ENCODE measurements at regions not wholly inside any gene's neighbourhood (a gene's known extent, or its start where the extent isn't known, plus 50 kb on each side); places are given as distances from the start of the nearest gene placed in this dataset.
"Not testable (repeated sequence)": the region's sequence is repeated elsewhere in the genome, so short reads cannot be mapped to it uniquely, and the experiment has no call there.

DNA sequence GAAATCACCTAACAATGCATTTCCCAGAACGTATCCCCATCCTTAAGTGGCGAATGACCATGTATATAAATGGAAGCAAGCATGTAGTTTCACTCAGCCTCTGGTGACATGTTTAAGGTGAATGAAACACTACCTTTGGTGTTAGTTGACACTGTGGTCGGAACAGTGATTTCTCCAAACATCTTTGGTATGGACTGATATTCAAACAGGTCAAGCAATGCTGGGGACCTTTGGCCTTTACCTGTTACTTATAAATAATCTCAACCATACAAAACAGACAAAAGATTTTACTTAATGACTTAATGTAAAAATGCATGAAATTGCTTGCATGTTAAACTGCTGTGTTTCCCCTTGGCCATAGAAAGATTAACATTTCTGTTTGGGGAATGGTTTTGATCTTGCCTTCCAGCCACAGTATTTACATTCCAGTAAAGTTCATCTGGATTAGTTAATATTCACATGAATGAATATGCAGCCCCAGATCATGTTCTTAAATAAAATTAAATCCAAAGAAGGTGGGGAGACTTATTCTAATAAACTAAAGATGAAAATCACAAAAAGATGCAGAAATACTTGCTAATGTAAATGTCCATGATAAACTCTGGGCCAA is 74.4 kb upstream of the HES1 start:
- no peak for DNase-seq (ENCODE audit: low read depth in 2 of 2)

DNA sequence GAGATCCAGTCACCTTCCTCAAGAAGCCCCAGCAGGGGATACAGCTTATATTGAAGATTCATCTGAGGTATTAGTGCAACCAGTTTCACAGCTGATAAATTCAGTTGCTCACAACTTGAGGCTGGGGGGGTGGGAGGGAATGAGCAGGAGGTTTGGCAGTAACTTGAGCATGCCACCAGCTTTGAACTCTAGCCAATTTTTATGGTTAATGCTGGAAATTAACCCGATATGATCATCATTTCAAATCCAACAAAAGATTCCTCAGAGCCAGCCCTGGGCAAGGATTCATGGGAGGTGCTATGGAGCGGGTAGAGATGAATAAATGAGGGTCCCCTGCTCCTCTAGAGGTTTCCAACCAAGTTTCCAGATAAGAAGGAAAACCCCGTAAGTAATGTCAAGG is 73.1 kb upstream of the HES1 start:
- DNase-seq (ENCODE audit: low read depth in 2 of 2): no peak

DNA sequence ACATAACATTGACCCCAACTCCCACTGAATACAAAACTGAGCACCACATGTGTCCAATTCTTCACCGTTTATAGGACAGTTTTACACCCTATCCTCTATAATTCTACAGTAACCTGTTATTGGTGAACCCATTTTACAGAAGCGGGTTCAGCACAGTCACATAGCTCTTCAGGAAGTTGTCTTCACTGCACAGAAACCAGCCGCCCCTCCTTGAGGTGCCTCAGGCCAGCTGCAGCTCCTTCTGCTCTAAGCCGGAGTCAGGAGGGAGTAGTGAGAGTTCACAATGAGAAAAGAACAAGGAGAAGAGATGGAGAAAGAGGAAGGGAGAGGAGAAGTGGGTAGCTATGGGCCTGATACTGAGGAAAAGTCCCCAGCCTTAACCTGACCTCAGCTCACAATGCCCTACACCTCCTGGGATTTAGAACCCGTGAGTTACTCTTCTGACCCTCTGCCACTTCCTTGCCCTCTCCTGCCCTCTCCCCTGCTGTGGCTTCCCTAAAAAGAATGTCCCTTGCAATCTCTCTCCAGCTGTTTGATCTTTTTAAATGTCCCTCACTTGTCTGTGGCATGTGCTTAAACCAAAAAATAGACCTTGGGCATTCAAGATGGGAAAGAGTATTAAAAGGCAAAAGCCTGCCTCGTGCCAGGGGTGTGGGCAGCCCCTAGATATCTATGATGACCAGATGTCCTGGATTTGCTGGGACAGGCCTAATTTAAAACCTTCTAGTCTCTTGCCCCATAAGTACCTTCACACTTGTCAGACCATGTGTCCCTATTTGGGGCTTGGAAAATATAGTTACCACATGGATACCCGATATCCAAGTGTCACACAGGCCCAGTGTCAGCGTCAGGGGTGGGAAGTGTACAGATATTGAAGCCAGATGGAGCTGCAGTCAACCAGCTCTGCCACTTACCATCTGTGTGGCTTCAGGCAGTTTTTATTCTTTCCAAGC is 71.3 kb upstream of the HES1 start:
- DNase-seq (ENCODE audit: low read depth in 2 of 2): no peak

DNA sequence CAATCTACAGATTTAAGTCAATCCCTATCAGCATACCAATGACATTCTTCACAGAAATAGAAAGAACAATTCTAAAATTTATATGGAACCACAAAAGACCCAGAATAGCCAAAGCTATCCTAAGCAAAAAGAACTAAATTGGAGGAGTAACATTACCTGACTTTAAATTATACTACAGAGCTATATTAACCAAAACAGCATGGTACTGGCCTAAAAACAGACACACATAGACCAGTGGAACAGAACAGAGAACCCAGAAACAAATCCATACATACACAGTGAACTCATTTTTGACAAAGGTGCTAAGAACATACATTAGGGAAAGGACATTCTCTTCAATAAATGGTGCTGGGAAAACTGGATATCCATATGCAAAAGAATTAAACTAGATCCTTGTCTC is 68.6 kb upstream of the HES1 start:
- not testable (repeated sequence) for DNase-seq (ENCODE audit: low read depth in 2 of 2)

DNA sequence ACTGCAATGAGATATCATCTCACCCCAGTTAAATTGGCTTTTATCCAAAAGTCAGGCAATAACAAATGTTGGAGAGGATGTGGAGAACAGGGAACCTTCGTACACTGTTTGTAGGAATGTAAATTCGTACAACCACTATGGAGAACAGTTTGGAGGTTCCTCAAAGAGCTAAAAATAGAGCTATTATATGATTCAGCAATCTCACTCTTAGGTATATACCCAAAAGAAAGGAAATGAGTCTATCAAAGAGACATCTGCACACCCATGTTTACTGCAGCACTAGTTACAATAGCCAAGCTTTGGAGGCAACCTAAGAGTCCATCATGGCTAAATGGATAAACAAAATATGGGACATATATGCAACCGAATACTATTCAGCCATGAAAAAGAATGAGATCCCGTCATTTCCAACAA is 68.0 kb upstream of the HES1 start:
- DNase-seq (ENCODE audit: low read depth in 2 of 2): no peak

DNA sequence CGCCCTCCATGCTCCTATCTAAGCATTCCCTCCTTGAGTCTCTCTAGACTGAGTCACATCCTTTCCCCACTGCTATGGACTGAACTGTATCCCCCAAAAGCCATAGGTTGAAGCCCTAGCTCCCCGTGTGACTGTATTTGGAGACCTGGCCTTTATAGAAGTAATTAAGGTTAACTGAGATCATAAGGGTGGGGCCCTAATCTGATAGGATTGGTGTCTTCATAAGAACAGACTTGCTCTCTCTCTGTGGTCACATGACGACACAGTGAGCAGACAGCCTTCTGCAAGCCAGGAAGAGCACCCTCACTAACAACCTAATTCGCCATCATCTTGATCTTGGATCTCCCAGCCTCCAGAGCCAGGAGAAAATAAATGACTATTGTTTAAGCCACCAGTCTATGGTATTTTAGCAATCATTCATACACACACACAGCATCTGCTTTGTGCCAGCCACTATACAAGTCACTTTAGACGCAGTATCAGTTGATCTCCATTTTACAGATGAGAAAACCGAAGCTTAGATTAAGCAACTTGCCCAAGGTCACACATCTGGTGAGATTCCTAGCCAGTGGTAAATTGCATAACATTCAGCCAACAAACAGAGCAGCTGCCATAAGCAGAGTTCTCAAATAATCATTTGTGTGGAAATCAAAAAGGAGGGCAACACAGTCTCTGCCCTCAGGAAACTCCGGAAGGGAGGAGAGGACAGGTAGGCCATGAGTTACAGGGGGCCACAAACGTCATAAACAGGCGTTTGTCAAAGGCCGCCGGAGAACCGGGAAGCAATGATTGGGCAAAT is 66.3 kb upstream of the HES1 start:
- DNase-seq (ENCODE audit: low read depth in 2 of 2): no peak

DNA sequence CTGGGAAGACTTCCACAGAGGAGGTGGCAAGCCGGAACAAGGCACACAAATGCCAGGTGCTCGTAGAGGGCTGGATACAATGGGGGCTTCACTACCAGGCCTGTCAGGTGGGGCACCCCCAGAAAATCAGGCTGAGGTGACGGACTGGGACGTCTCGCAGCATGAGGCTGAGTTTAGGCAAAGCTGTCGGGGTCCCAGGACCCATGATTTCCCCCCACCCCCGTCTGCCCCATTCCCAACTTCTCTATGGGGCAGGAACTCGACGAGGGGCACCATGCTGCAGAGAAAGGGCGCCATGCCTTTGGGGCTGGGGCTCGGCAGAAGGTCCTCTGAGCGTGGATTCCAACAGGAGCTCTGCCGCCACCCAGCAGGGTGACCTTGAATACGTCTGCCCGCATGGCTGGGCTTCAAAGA is 65.7 kb upstream of the HES1 start:
- DNase-seq (ENCODE audit: low read depth in 2 of 2): no peak

DNA sequence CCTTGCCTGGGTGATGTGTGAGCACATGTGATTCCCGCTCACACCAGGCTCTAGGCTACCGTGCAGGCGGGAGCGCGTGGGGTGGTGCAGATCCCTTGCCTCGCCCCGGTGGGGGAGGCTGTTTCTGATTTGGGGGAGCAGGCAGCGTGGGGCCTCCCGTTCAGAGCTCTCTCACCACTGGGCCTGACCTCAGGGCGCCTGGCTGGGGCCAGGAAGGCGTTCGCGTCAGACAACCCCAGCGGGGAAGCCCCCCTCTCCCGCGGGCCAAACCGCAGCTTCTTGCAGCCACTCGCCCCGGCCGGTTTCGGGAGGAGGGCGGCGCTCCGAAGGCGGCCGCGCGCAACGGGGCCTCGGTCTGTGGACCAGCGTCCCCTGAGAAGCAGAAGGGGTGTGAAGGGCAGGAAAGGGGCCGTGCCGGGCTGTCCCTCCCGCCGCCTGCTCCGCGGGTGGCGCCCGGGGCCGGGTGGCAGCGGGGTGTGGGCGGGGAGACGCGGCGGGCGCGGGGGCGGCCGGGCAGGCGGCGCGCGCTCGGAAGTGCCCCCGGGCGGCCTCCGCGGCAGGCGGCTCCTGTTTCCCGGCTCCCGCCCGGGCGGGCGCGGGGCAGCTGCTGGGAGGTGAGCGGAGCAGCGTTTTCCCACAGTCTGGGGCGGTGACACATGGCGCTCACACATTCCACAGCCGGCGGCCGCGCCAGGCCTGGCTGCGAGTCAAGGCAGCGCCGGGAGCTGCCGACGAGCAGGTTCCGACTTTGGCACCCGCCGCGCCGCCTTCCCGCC is 65.1 kb upstream of the HES1 start:
- DNase-seq (ENCODE audit: low read depth in 2 of 2): peak in 1 of 2 experiments; percentile 75

DNA sequence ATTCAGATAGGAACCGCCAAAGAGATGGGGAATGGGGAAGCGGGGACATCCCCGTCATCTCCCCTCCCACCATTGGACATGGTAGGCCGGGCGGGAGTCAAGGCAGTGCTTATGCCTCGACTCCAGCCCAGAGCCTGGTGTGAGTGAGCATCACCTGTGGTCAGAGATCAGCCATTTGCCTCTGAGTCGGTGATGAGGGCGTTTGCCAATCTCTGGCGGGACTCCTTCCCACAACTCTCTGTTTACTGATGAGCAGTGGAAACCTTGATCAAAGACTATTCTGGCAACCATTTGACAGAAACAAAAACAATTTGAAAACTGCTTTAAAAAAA is 63.9 kb upstream of the HES1 start:
- DNase-seq (ENCODE audit: low read depth in 2 of 2): no peak

DNA sequence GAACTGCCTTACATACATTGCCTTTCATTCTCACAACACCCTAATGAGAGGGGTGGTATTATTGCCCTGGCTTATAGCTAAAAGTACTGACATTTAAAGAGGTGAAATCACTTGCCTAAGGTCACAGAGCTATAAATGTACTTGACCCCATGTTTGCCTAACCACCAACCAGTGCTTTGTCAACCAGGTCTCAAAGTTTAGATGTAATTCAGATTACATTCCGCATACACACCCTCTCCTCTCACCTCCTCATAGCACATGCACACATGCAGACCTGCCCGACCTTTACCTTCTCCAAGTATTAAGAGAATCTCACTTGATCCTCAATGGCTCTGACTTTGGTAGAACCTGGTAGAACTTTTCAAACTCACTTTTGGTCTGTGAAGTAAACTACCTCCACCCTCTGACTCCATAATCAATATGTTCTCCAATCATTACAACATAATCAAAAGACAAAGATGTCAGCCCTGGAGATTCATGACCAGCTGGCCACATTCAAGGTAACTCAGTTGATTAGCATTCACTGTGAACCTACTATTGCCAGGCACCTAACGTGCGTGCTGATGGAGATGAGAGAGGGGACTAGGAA is 63.2 kb upstream of the HES1 start:
- no peak for DNase-seq (ENCODE audit: low read depth in 2 of 2)

DNA sequence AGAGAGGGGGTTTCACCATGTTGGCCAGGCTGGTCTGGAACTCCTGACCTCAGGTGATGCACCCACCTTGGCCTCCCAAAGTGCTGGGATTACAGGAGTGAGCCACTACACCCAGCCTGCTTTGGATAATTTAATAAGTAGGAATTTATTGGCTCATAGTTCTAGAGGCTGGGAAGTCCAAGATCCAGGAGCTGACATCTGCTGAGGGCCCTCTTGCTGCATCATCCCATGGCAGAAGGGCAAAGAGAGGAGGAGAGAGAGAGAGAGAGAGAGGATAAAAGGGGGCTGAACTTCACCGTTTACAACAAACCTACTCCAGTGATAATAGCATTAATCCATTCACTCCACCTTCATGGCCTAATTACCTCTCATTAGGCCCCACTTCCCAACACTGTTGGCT is 62.0 kb upstream of the HES1 start:
- DNase-seq (ENCODE audit: low read depth in 2 of 2): no peak

DNA sequence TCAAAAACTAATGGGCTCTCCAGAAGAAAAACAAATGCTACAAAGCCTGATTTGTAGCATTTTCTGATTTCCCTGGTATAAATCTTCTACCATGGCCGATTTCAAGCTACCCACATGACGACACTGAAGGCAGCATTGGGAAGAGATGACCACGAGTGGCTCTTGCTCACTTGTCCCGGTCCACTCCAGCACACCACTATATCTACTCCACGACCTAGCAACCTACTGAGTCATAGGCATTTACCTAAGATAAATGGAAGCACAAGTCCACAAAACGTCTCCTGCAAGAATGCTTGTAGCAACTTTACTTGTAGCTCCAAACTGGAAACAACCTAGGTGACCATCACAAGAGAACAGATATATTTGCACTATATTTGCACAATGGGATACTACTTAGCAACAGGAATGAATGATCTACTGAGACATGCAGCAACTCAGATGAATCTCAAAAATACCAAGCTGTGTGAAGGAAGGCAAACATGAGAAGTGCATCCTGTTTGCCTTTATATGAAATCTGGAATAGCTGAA is 60.8 kb upstream of the HES1 start:
- DNase-seq (ENCODE audit: low read depth in 2 of 2): no peak

DNA sequence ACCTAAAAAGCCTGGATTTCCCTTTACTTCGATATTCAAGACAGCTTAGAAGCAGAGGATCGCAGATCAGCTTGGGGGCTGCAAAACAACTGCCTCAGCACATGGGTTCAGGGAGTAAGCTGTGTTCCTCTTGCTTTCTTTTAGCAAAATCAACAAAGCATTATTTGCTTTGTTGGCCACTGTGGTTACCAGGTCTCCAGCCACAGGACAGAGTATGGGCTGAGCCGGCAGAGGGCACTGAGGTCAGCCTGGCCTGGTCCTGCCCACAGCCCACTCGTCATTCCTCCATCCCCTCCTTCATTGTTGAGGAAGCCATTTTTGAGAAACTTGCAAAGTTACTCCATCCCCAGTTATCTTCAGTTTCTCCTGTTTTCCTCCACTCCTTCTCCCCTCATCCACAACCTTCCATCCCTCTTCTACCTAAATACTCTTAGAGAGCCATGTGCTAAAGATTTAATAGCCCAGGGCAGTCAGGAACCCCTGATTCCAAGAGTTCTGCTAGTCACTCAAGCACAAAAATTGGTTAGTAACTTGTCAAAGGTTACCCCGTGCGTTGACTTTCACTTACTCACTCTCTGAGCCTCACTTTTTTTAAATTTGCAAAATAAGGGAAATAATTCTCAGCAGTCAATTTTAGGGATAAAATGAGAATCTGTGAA is 60.0 kb upstream of the HES1 start:
- no peak for DNase-seq (ENCODE audit: low read depth in 2 of 2)

DNA sequence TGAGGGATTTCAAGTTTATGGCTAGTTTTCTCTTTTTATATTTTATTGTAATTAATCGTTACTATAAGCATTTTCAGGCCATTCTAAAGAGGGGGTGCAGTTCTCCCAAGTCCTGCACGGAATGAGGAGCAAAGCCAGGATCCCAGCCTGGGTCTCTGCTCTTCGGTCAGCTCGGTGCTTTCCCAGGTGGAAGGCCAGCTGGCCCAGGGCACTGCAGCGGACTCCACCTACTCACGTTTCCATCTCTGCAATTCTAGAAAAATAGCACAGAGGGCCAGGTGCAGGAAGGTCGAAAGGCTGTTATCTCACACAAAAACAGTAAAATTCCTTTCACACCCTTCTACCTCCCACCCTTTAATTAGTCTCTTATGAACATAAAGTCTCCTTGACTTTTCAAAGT is 59.5 kb upstream of the HES1 start:
- no peak for DNase-seq (ENCODE audit: low read depth in 2 of 2)

DNA sequence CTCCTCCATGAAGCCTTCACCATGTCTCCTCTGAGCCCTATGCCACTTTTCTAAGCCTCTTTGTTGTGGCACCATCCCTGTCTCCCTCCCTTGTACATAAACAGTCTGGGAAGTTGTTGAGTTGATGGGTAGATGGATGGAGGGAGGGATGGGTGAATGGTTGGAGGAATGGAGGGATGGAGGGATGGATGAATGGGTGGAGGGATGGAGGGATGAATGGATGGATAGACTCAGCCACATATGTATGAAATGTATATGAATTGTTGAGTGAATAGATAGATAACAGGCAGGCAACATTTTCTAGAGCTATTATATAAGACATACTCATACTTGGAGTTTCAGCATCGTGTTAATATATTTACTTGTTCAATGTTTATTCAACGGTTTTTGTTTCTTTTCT is 58.3 kb upstream of the HES1 start:
- no peak for DNase-seq (ENCODE audit: low read depth in 2 of 2)

DNA sequence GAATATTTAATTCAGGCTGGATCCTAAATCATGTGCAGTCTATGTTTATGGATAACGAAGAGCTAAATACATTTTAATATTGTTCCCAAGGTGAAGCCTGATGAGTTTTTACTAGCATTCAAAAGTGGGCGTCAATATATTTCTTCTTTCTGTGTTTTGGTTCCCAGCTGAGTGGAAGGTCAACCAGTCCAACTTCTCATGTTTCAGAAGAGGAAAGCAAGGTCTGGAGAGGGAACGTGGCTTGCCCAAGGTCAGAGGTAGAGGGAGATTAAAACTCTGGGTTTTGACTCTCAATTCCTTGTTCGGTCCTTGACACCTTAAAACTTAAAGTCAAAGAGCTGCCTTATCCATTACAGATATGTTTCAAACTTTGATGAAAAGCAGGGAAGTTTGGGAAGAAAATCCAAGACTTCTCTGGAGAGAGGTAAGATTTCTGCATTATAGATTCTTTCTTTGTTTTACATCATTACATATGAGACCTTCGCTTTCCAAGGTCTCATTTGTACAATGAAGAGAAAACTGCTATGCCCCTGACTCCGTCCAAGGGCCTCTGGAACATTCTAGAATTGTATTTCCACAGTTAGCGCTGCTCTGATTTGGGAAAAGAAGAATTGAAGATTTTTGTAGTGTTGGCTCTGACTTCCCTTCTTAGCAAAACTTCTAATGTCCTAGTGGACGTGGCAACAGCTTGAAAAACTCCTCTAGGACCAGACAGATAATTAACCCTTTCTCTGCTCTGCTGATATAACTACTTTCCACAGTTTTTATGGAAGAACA is 57.7 kb upstream of the HES1 start:
- no peak for DNase-seq (ENCODE audit: low read depth in 2 of 2)

DNA sequence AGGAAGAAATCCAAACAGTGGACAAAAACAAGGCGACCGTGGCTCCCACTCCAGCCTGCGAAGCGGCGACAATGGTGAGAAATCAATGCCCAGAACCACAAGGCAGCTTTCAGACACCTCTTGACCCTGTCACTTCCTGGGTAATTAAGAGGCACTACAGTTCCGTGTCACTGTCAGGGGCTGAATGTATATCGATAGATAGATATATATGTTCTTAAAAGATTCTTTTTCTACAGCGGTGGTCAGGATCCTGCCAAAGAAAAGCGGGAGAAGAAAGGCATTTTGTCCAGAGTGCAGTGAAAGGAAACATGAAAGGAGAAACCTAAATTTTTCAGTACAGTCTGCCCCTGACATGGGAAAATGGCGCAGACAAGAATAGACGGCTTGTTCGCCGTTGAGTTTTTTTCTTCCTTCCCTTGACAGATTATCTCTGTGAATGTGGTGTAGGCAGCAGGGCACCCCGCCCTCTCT is 56.2 kb upstream of the HES1 start:
- DNase-seq (ENCODE audit: low read depth in 2 of 2): no peak

DNA sequence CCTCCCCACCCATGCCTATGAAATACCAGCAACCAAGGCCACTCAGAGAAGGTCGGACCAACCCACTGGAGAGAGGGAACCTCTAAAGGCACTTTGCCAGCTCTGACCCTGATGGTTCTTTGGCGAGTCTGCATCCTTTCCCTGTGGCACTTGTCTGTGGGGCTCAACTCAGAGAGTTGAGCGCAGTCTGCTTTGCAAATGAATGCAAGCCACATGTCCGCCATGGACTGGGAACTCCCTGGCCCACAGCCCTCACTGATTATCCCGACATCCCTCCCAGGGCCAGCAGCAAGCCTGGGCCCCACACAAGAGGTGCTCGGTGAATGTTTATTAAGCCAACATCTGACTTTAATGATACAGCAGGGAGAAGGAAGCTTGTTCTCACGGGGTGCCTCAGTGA is 55.5 kb upstream of the HES1 start:
- DNase-seq (ENCODE audit: low read depth in 2 of 2): peak; percentile 70 to 72

DNA sequence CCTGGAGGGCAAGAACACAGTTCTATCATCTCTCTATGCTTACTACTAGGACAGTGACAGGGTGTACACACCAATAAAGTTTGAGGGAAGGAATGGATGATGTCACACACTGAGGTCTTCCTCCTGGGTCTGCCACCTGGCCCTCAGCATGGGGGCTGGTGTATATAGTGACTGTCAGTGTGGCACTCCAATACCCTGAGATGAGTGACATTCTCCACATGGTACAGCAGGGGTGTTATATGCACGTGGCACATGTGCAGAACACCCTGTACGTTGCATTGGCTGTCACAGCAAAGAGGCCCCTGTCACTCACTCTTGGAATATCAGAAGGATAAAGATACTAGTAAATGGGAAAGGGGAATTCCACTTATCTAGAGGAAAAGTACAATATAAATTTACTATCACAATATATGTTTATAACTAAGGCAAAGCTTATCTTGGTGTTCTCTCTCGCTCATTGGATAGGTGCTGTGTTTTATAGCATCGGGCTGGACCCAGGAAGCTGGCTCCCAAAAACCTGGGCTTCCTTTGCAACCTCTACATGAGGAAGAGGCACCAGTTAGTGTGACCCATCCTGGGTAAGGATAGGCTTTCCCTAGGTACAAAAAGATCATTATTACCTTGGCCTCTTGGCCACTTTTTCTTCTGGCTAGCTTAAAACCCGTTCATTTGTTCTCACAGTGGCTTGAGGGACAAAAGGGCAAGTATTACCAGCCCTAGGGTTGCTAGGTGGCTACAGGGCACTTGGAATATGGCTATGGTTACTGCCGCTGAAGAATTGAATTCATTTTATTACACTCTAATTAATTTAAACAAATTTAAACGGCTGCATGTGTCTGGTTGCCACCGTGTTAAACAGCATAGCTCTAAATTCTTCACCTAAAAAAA is 54.8 kb upstream of the HES1 start:
- no peak for DNase-seq (ENCODE audit: low read depth in 2 of 2)

All from fibroblast of skin of left quadriceps (primary cell).